ENCODE measurements at regions not wholly inside any gene's neighbourhood (a gene's known extent, or its start where the extent isn't known, plus 50 kb on each side); places are given as distances from the start of the nearest gene placed in this dataset.
"Not testable (repeated sequence)": the region's sequence is repeated elsewhere in the genome, so short reads cannot be mapped to it uniquely, and the experiment has no call there.

- intact Hi-C loops (cut with micrococcal nuclease), result not testable (repeated sequence)
Measured at GRCh38 chr2:59157908-59158307, 916.8 kb upstream of the FANCL start.

GRCh38 chr2:59151805-59152204, 910.7 kb upstream of the FANCL start:
- intact Hi-C loops (cut with micrococcal nuclease), result no loop called here

- intact Hi-C loops (cut with micrococcal nuclease), result no loop called here
Measured at GRCh38 chr2:59150217-59150849, 909.2 kb upstream of the FANCL start.

- intact Hi-C loops (cut with micrococcal nuclease), result no loop called here
Measured at GRCh38 chr2:59149271-59149670, 908.1 kb upstream of the FANCL start.

GRCh38 chr2:59112258-59112657, 871.1 kb upstream of the FANCL start:
- intact Hi-C loops (cut with micrococcal nuclease), result no loop called here

GRCh38 chr2:59096973-59097372, 855.8 kb upstream of the FANCL start:
- intact Hi-C loops (cut with micrococcal nuclease), result no loop called here

- intact Hi-C loops (cut with micrococcal nuclease), result no loop called here
Measured at GRCh38 chr2:59093571-59093970, 852.4 kb upstream of the FANCL start.

- intact Hi-C loops (cut with micrococcal nuclease), result no loop called here
Measured at GRCh38 chr2:59084326-59084725, 843.2 kb upstream of the FANCL start.

- intact Hi-C loops (cut with micrococcal nuclease), result no loop called here
Measured at GRCh38 chr2:59083075-59083828, 842.1 kb upstream of the FANCL start.

- intact Hi-C loops (cut with micrococcal nuclease), result no loop called here
Measured at GRCh38 chr2:59082657-59083056, 841.5 kb upstream of the FANCL start.

- intact Hi-C loops (cut with micrococcal nuclease), result no loop called here
Measured at GRCh38 chr2:59080451-59081181, 839.5 kb upstream of the FANCL start.

GRCh38 chr2:59077981-59078531, 836.9 kb upstream of the FANCL start:
- intact Hi-C loops (cut with micrococcal nuclease), result no loop called here

GRCh38 chr2:59077026-59077725, 836.1 kb upstream of the FANCL start:
- intact Hi-C loops (cut with micrococcal nuclease), result no loop called here

GRCh38 chr2:59076079-59076619, 835.0 kb upstream of the FANCL start:
- intact Hi-C loops (cut with micrococcal nuclease), result no loop called here

- intact Hi-C loops (cut with micrococcal nuclease), result no loop called here
Measured at GRCh38 chr2:59074071-59074470, 832.9 kb upstream of the FANCL start.

- intact Hi-C loops (cut with micrococcal nuclease), result no loop called here
Measured at GRCh38 chr2:59073286-59073685, 832.2 kb upstream of the FANCL start.

GRCh38 chr2:59068255-59068654, 827.1 kb upstream of the FANCL start:
- intact Hi-C loops (cut with micrococcal nuclease), result no loop called here

GRCh38 chr2:59066787-59067399, 825.8 kb upstream of the FANCL start:
- intact Hi-C loops (cut with micrococcal nuclease), result no loop called here

GRCh38 chr2:59047373-59047995, 806.4 kb upstream of the FANCL start:
- intact Hi-C loops (cut with micrococcal nuclease), result no loop called here

All from T-helper 1 cell treated with Interleukin-12 subunit alpha and Interleukin-12 subunit beta and Interleukin-4 antibody, amounts not matched to agents 30 ng/mL and 1 ng/mL, for 36 hours (primary cell).